Neural cell (in vitro differentiated cells): ENCODE measurements at regions not wholly inside any gene's neighbourhood (a gene's known extent, or its start where the extent isn't known, plus 50 kb on each side); places are given as distances from the start of the nearest gene placed in this dataset.

Experiments used
- EP300 ChIP-seq: fragments of 450-650 bp; conservative IDR thresholded peaks from 2 replicates; pipeline ENCODE4 v1.6.1; 2014; ENCODE audit warnings: antibody characterized with exemption, mild to moderate bottlenecking, moderate library complexity; ENCODE audit not compliant: poor library complexity, severe bottlenecking
- EZH2 ChIP-seq: fragments of 200-600, 300-800 bp; shearing (Covaris generic), sonication (generic); IDR thresholded peaks from 2 replicates; pipeline ENCODE4 v1.6.1; 2014; ENCODE audit warnings: antibody characterized with exemption, low read length, borderline replicate concordance, mild to moderate bottlenecking; ENCODE audit not compliant: insufficient read depth, poor library complexity, severe bottlenecking
- POLR2AphosphoS5 ChIP-seq: IDR thresholded peaks from 2 replicates; pipeline ENCODE4 v1.6.1; 2012
- SMC3 ChIP-seq: fragments of 450-650 bp; conservative IDR thresholded peaks from 2 replicates; pipeline ENCODE4 v1.6.1; 2014; ENCODE audit warnings: antibody characterized with exemption, mild to moderate bottlenecking, moderate library complexity; ENCODE audit not compliant: poor library complexity
- TAF1 ChIP-seq: IDR thresholded peaks from 2 replicates; pipeline ENCODE4 v1.6.1; 2012; ENCODE audit warnings: low read depth
- TF ChIP-seq, protein P1 (sequence below): fragments of 450-650 bp; IDR thresholded peaks from 2 replicates; pipeline ENCODE4 v1.5.1; 2014; ENCODE audit warnings: antibody characterized with exemption, mild to moderate bottlenecking, moderate library complexity; ENCODE audit not compliant: poor library complexity, severe bottlenecking

DNA sequence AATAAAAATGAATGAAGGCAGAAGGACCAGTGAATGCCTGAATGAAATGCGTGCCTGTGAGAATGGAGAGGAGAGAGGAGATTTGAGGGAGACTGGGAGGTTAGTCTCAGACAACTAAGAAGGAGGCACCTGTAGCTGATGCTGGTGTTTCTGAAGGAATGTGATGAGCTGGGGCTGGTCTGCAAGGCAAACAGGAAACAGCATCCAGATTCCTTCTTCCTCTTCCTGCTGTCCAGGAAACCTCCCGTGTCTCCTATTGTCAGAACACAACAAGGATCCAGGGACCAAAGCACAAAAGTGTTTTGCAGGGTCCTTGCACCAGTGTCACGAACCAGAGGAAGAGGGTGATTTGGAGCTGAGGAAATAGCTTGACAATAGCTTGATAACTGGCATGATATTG is 50.4 kb upstream of the TAB2 start:
- TF ChIP-seq, protein P1, sequence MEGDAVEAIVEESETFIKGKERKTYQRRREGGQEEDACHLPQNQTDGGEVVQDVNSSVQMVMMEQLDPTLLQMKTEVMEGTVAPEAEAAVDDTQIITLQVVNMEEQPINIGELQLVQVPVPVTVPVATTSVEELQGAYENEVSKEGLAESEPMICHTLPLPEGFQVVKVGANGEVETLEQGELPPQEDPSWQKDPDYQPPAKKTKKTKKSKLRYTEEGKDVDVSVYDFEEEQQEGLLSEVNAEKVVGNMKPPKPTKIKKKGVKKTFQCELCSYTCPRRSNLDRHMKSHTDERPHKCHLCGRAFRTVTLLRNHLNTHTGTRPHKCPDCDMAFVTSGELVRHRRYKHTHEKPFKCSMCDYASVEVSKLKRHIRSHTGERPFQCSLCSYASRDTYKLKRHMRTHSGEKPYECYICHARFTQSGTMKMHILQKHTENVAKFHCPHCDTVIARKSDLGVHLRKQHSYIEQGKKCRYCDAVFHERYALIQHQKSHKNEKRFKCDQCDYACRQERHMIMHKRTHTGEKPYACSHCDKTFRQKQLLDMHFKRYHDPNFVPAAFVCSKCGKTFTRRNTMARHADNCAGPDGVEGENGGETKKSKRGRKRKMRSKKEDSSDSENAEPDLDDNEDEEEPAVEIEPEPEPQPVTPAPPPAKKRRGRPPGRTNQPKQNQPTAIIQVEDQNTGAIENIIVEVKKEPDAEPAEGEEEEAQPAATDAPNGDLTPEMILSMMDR = no peak
- TF ChIP-seq POLR2AphosphoS5 (no peak), EZH2 (no peak), SMC3 (no peak), TAF1 (no peak), EP300 (no peak)
